ENCODE measurements at regions not wholly inside any gene's neighbourhood (a gene's known extent, or its start where the extent isn't known, plus 50 kb on each side); places are given as distances from the start of the nearest gene placed in this dataset.

DNA sequence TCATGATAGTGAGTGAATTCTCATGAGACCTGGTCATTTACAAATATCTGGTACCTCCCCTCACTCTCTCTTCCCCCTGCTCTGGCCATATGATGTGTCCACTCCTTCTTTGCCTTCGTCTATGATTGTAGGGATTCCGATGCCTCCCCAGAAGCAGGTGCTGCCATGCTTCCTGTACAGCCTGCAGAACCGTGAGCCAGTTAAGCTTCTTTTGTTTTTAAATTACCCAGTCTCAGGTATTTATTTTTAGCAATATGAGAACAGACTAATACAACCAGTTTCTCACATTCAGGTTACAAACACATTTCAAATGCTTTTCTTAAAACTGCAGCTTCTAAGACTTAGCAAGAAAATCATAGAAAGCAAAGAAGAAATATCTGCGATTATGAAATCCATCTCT, 321.2 kb upstream of the CDH7 start:
- TF ChIP-seq, protein P1, sequence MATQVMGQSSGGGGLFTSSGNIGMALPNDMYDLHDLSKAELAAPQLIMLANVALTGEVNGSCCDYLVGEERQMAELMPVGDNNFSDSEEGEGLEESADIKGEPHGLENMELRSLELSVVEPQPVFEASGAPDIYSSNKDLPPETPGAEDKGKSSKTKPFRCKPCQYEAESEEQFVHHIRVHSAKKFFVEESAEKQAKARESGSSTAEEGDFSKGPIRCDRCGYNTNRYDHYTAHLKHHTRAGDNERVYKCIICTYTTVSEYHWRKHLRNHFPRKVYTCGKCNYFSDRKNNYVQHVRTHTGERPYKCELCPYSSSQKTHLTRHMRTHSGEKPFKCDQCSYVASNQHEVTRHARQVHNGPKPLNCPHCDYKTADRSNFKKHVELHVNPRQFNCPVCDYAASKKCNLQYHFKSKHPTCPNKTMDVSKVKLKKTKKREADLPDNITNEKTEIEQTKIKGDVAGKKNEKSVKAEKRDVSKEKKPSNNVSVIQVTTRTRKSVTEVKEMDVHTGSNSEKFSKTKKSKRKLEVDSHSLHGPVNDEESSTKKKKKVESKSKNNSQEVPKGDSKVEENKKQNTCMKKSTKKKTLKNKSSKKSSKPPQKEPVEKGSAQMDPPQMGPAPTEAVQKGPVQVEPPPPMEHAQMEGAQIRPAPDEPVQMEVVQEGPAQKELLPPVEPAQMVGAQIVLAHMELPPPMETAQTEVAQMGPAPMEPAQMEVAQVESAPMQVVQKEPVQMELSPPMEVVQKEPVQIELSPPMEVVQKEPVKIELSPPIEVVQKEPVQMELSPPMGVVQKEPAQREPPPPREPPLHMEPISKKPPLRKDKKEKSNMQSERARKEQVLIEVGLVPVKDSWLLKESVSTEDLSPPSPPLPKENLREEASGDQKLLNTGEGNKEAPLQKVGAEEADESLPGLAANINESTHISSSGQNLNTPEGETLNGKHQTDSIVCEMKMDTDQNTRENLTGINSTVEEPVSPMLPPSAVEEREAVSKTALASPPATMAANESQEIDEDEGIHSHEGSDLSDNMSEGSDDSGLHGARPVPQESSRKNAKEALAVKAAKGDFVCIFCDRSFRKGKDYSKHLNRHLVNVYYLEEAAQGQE (IDR thresholded peaks at IDR 0.05): no peak
- TF ChIP-seq, protein P2, sequence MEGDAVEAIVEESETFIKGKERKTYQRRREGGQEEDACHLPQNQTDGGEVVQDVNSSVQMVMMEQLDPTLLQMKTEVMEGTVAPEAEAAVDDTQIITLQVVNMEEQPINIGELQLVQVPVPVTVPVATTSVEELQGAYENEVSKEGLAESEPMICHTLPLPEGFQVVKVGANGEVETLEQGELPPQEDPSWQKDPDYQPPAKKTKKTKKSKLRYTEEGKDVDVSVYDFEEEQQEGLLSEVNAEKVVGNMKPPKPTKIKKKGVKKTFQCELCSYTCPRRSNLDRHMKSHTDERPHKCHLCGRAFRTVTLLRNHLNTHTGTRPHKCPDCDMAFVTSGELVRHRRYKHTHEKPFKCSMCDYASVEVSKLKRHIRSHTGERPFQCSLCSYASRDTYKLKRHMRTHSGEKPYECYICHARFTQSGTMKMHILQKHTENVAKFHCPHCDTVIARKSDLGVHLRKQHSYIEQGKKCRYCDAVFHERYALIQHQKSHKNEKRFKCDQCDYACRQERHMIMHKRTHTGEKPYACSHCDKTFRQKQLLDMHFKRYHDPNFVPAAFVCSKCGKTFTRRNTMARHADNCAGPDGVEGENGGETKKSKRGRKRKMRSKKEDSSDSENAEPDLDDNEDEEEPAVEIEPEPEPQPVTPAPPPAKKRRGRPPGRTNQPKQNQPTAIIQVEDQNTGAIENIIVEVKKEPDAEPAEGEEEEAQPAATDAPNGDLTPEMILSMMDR (IDR thresholded peaks at IDR 0.05): no peak
- TF ChIP-seq EHMT2 (IDR thresholded peaks at IDR 0.05; ENCODE audit: low read depth): no peak
- TF ChIP-seq CHD2 (IDR thresholded peaks at IDR 0.05; ENCODE audit: low read length, partially characterized antibody): no peak
- no peak for TF ChIP-seq POLR2A (IDR thresholded peaks at IDR 0.05; ENCODE audit: low read length)
- TF ChIP-seq, protein P3, sequence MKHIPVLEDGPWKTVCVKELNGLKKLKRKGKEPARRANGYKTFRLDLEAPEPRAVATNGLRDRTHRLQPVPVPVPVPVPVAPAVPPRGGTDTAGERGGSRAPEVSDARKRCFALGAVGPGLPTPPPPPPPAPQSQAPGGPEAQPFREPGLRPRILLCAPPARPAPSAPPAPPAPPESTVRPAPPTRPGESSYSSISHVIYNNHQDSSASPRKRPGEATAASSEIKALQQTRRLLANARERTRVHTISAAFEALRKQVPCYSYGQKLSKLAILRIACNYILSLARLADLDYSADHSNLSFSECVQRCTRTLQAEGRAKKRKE (CRISPR knock-in tag; IDR thresholded peaks at IDR 0.05; ENCODE audit: low read depth): no peak
- no peak for TF ChIP-seq PHF8 (IDR thresholded peaks at IDR 0.05; ENCODE audit: borderline replicate concordance, low read depth)
- TF ChIP-seq, protein P4, sequence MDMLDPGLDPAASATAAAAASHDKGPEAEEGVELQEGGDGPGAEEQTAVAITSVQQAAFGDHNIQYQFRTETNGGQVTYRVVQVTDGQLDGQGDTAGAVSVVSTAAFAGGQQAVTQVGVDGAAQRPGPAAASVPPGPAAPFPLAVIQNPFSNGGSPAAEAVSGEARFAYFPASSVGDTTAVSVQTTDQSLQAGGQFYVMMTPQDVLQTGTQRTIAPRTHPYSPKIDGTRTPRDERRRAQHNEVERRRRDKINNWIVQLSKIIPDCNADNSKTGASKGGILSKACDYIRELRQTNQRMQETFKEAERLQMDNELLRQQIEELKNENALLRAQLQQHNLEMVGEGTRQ (IDR thresholded peaks at IDR 0.05): no peak
- TF ChIP-seq ZFP36 (IDR thresholded peaks at IDR 0.05; ENCODE audit: borderline replicate concordance, partially characterized antibody): no peak
- no peak for TF ChIP-seq KDM1A (IDR thresholded peaks at IDR 0.05; ENCODE audit: low read depth)
